ENCODE measurements at regions not wholly inside any gene's neighbourhood (a gene's known extent, or its start where the extent isn't known, plus 50 kb on each side); places are given as distances from the start of the nearest gene placed in this dataset.

DNA sequence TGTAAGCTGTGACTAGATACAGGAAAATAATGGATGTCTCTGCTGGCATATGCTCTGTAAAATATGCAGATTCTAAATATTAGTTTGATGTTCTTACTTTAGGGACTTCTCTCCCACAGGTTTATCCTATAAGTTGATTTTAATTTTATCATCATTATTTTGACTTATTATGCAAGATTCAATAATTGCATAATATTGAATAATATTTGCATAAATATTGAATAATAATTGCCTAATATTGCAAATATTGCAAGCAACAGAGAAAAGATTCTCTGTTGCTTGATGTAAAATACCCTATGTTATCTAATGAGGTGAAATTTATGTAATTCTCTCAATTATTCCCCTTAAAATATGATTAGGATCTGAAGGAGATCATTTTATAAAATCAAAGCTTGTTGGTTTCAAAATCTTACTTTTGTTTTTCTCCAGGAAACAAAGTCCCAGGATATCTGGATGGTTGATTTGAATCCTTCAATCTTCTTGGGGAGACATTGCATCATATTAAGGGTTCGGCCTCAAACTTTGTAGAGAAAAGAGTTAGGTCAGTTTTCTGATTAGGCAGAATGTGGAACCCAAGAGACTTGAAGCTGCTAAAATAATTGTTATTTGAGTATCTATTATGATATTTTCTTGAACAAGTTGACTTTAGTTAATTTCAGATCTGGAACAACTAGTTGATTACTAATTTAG lies 92.8 kb upstream of the MTPN start:
- no peaks in the 10 kb centered on the region for H3K23me2 ChIP-seq (ENCODE audit: low read depth, low read length)
- H3K4me2 ChIP-seq (ENCODE audit: insufficient read depth in 1 of 2, low read depth in 2 of 2, low read length in 2 of 2), result no peak overlapping the region
- FAIRE-seq, result no peak
- H4K20me1 ChIP-seq (replicated peaks in 1 of 2; ENCODE audit: control insufficient read depth in 1 of 2, insufficient read depth in 2 of 2, low read length in 2 of 2), result no peaks in the 10 kb centered on the region
- no peak overlapping the region for H3K14ac ChIP-seq (ENCODE audit: insufficient read length)
- CTCF ChIA-PET (ENCODE audit: partially characterized antibody), result no interaction called here
- WGBS, 2 experiments (ENCODE audit: extremely low coverage in 1 of 2, insufficient coverage in 1 of 2, insufficient read length in 1 of 2, insufficient replicate concordance in 2 of 2, low coverage in 1 of 2, low lambda C conversion rate in 2 of 2, missing lambda C conversion rate in 1 of 2), result 96% methylated on average over 1 of the region's 1 CpG; no CpG with 5 or more reads in 1 of the 2 experiments
- no peaks in the 10 kb centered on the region for H3K79me1 ChIP-seq (ENCODE audit: low read depth, low read length)
- H2BK5ac ChIP-seq (ENCODE audit: low read depth, low read length), result no peak overlapping the region
- H3K27ac ChIP-seq (ENCODE audit: low read depth, low read length), result no peak overlapping the region
- no peak overlapping the region for H2BK15ac ChIP-seq (ENCODE audit: low read length)
- no peak overlapping the region for H3K23ac ChIP-seq (ENCODE audit: insufficient read length)
- H3K56ac ChIP-seq (replicated peaks; ENCODE audit: insufficient read length, low read depth, low read length), result no peak overlapping the region
- H4K91ac ChIP-seq (replicated peaks; ENCODE audit: insufficient read length, low read length), result no peak overlapping the region
- no peaks in the 10 kb centered on the region for H3K36me3 ChIP-seq (ENCODE audit: control insufficient read depth in 2 of 4, insufficient read depth in 4 of 4, low read length in 3 of 4)
- no peak overlapping the region for H3K18ac ChIP-seq (ENCODE audit: extremely low read depth, low read length)
- no peak overlapping the region for H4K8ac ChIP-seq (ENCODE audit: extremely low read depth, insufficient read depth, low read length)
- H4K5ac ChIP-seq (ENCODE audit: insufficient read length, low read depth, low read length), result no peak overlapping the region
- no peak overlapping the region for H3K9ac ChIP-seq (replicated peaks in 1 of 4; ENCODE audit: extremely low read depth in 1 of 4, low read depth in 3 of 4, low read length in 3 of 4)
- H2BK12ac ChIP-seq (ENCODE audit: low read depth, low read length), result no peak overlapping the region
- no peaks in the 10 kb centered on the region for H3K27me3 ChIP-seq (replicated peaks in 1 of 4; ENCODE audit: control insufficient read depth in 3 of 4, extremely low read depth in 1 of 4, insufficient read depth in 3 of 4, low read length in 3 of 4)
- no peak for TF ChIP-seq CBX5 (IDR thresholded peaks at IDR 0.05; ENCODE audit: low read depth, low read length)
- TF ChIP-seq CHD2 (IDR thresholded peaks at IDR 0.05; ENCODE audit: low read length), result no peak
- TF ChIP-seq, protein P1, sequence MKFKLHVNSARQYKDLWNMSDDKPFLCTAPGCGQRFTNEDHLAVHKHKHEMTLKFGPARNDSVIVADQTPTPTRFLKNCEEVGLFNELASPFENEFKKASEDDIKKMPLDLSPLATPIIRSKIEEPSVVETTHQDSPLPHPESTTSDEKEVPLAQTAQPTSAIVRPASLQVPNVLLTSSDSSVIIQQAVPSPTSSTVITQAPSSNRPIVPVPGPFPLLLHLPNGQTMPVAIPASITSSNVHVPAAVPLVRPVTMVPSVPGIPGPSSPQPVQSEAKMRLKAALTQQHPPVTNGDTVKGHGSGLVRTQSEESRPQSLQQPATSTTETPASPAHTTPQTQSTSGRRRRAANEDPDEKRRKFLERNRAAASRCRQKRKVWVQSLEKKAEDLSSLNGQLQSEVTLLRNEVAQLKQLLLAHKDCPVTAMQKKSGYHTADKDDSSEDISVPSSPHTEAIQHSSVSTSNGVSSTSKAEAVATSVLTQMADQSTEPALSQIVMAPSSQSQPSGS (IDR thresholded peaks at IDR 0.05; ENCODE audit: low read length), result no peak
- TF ChIP-seq SAP30 (IDR thresholded peaks at IDR 0.05; ENCODE audit: insufficient read depth, insufficient replicate concordance, low read length), result no peak
- TF ChIP-seq JUN (IDR thresholded peaks at IDR 0.05; ENCODE audit: low read depth, low read length), result no peak
- no peak for TF ChIP-seq ZNF274 (IDR thresholded peaks at IDR 0.05; ENCODE audit: borderline replicate concordance, extremely low read depth, low read length)
- TF ChIP-seq CEBPB (IDR thresholded peaks at IDR 0.05; ENCODE audit: low read depth, low read length), result peak; percentile 3; the same call in 1 of the 2 replicates
- no peak for TF ChIP-seq BCL11A (IDR thresholded peaks at IDR 0.05; ENCODE audit: low read depth in 2 of 2, low read length in 2 of 2)
- no peak overlapping the region for H3K4ac ChIP-seq (replicated peaks; ENCODE audit: insufficient read length, low read depth, low read length)
- no peaks in the 10 kb centered on the region; a peak in 1 of 7 replicates for H3K4me1 ChIP-seq (replicated peaks in 1 of 4; ENCODE audit: control insufficient read depth in 3 of 4, insufficient read depth in 4 of 4, low read length in 3 of 4)
- H2AK5ac ChIP-seq (ENCODE audit: low read depth, low read length), result no peak overlapping the region
- no peak overlapping the region for H2AFZ ChIP-seq (ENCODE audit: low read length)
- H3K4me3 ChIP-seq (ENCODE audit: extremely low read depth in 1 of 4, insufficient read depth in 2 of 4, low read depth in 3 of 4, low read length in 4 of 4), result no peak overlapping the region
- H3K9me3 ChIP-seq (ENCODE audit: insufficient read depth in 2 of 2, low read depth in 1 of 2, low read length in 1 of 2), result no peaks in the 10 kb centered on the region
- H2BK120ac ChIP-seq (replicated peaks; ENCODE audit: low read depth, low read length), result no peak overlapping the region
- DNase-seq (ENCODE audit: low read depth in 1 of 2, low spot score in 2 of 2), result no peak
- H3K79me2 ChIP-seq (ENCODE audit: control insufficient read depth in 1 of 2, insufficient read depth in 2 of 2, low read length in 2 of 2), result no peaks in the 10 kb centered on the region
- POLR2A ChIA-PET (ENCODE audit: partially characterized antibody), result no interaction called here
- H2BK20ac ChIP-seq (ENCODE audit: low read length), result no peak overlapping the region
